IMR-90 (cell line): ENCODE measurements at regions not wholly inside any gene's neighbourhood (a gene's known extent, or its start where the extent isn't known, plus 50 kb on each side); places are given as distances from the start of the nearest gene placed in this dataset.

ENCODE experiments used
- ATAC-seq: fragments of 200-7000 bp; cut with Tn5 transposase; 2 replicates; pipeline ENCODE4 v1.9.1; 2020; ENCODE audit warnings: low read depth, mild to moderate bottlenecking, moderate library complexity
- BruUV-seq: library from RNA; stranded (reverse); fragments of 400-500 nt; replicated peaks from 2 replicates; lab custom pipeline; 2021; lab: Mats Ljungman, UMichigan
- CTCF ChIA-PET: fragments of 300-600 bp; formaldehyde crosslinking; extraction: SDS; loops from one replicate; lab custom pipeline; 2021; ENCODE audit warnings: antibody characterized with exemption; lab: Yijun Ruan, JAX
- POLR2A ChIA-PET: fragments of 300-600 bp; sonication (Branson Sonifier 250); formaldehyde crosslinking; loops from one replicate; lab custom pipeline; 2022; ENCODE audit warnings: antibody characterized with exemption; ENCODE audit not compliant: unreplicated experiment; lab: Charles Lee
- DNase-seq: peaks from one replicate; pipeline ENCODE4 v3.0.0; 2013
- H2AFZ ChIP-seq: replicated peaks from 2 replicates; pipeline ENCODE3; 2013; ENCODE audit warnings: low read length, mild to moderate bottlenecking; ENCODE audit not compliant: poor library complexity
- H2AK5ac ChIP-seq: 2 replicates; pipeline ENCODE4 v1.6.1; 2013; ENCODE audit warnings: low read depth, low read length, inconsistent platforms
- H2AK9ac ChIP-seq: replicated peaks from 2 replicates; pipeline ENCODE3; 2013; ENCODE audit warnings: mild to moderate bottlenecking, low read depth, low read length, moderate library complexity; ENCODE audit not compliant: poor library complexity
- H2BK120ac ChIP-seq: 2 replicates; pipeline ENCODE4 v1.6.1; 2013; ENCODE audit warnings: low read depth, low read length, inconsistent platforms
- H2BK15ac ChIP-seq: 3 replicates; pipeline ENCODE4 v1.6.1; 2013; ENCODE audit warnings: low read depth, low read length, inconsistent platforms
- H2BK20ac ChIP-seq: 2 replicates; pipeline ENCODE4 v1.6.1; 2013; ENCODE audit warnings: low read depth, mild to moderate bottlenecking, inconsistent platforms, low read length, moderate library complexity
- H2BK5ac ChIP-seq: 2 replicates; pipeline ENCODE4 v1.6.1; 2013; ENCODE audit warnings: mild to moderate bottlenecking, low read depth, low read length, inconsistent platforms; ENCODE audit not compliant: poor library complexity, severe bottlenecking
- H3K14ac ChIP-seq: replicated peaks from 2 replicates; pipeline ENCODE4 v1.6.1; 2013; ENCODE audit warnings: low read depth, low read length, inconsistent platforms
- H3K18ac ChIP-seq: 2 replicates; pipeline ENCODE4 v1.6.1; 2013; ENCODE audit warnings: low read depth, low read length, control low read depth
- H3K23ac ChIP-seq: 2 replicates; pipeline ENCODE4 v1.6.1; 2013; ENCODE audit warnings: low read depth, low read length, inconsistent platforms
- H3K27ac ChIP-seq: 2 replicates; pipeline ENCODE4 v1.5.1; 2013; ENCODE audit warnings: mild to moderate bottlenecking, control low read depth, low read length; ENCODE audit not compliant: insufficient read depth
- H3K27me3 ChIP-seq: 2 replicates; pipeline ENCODE4 v1.6.1; 2013; ENCODE audit warnings: low read length; ENCODE audit not compliant: control insufficient read depth, insufficient read depth
- H3K36me3 ChIP-seq: 2 replicates; pipeline ENCODE4 v1.6.1; 2013; ENCODE audit warnings: low read length, mixed read lengths; ENCODE audit not compliant: control insufficient read depth, insufficient read depth
- H3K4ac ChIP-seq: 2 replicates; pipeline ENCODE4 v1.6.1; 2013; ENCODE audit warnings: low read depth, low read length, inconsistent platforms
- H3K4me1 ChIP-seq: 2 replicates; pipeline ENCODE4 v1.6.1; 2013; ENCODE audit warnings: low read length, mixed read lengths; ENCODE audit not compliant: control insufficient read depth, insufficient read depth
- H3K4me2 ChIP-seq: 2 replicates; pipeline ENCODE4 v1.6.1; 2013; ENCODE audit warnings: low read depth, mild to moderate bottlenecking, control low read depth, low read length, moderate library complexity
- H3K4me3 ChIP-seq: 2 replicates; pipeline ENCODE4 v1.5.1; 2013; ENCODE audit warnings: low read depth, mild to moderate bottlenecking, control low read depth, low read length, moderate library complexity; ENCODE audit not compliant: insufficient read depth
- H3K56ac ChIP-seq: 2 replicates; pipeline ENCODE4 v1.6.1; 2013; ENCODE audit warnings: low read length, inconsistent platforms; ENCODE audit not compliant: insufficient read depth; ENCODE audit errors: extremely low read depth
- H3K79me1 ChIP-seq, 2 experiments: 2 replicates each; pipeline ENCODE4 v1.6.1; 2013; ENCODE audit warnings: low read length in 2 of 2, inconsistent platforms in 1 of 2, low read depth in 1 of 2
- H3K9ac ChIP-seq: 2 replicates; pipeline ENCODE4 v1.6.1; 2013; ENCODE audit warnings: low read depth, low read length, control low read depth
- H3K9me1 ChIP-seq: 2 replicates; pipeline ENCODE4 v1.6.1; 2013; ENCODE audit warnings: low read length, inconsistent platforms; ENCODE audit not compliant: insufficient read depth
- H3K9me3 ChIP-seq: 2 replicates; pipeline ENCODE4 v1.6.1; 2013; ENCODE audit warnings: low read length; ENCODE audit not compliant: control insufficient read depth, insufficient read depth
- H4K20me1 ChIP-seq: 2 replicates; pipeline ENCODE4 v1.6.1; 2013; ENCODE audit warnings: low read length, inconsistent platforms; ENCODE audit not compliant: insufficient read depth
- H4K5ac ChIP-seq: 2 replicates; pipeline ENCODE4 v1.6.1; 2013; ENCODE audit warnings: mild to moderate bottlenecking, low read depth, low read length, control low read depth
- H4K8ac ChIP-seq, 2 experiments: 2 replicates each; pipeline ENCODE4 v1.6.1; 2013; ENCODE audit warnings: low read depth in 2 of 2, low read length in 2 of 2, control low read depth in 1 of 2, inconsistent platforms in 1 of 2
- H4K91ac ChIP-seq: 2 replicates; pipeline ENCODE4 v1.6.1; 2013; ENCODE audit warnings: low read depth, low read length, inconsistent platforms; ENCODE audit not compliant: insufficient read depth
- BHLHE40 ChIP-seq: fragments of 150-350 bp; IDR thresholded peaks from 2 replicates; pipeline ENCODE4 v1.6.1; 2016; ENCODE audit warnings: mild to moderate bottlenecking, low read depth, low read length
- CEBPB ChIP-seq: IDR thresholded peaks from 2 replicates; pipeline ENCODE4 v1.6.1; 2012; ENCODE audit warnings: low read depth, low read length, improper control_type of control experiment
- CHD1 ChIP-seq: IDR thresholded peaks from 2 replicates; pipeline ENCODE4 v1.6.1; 2012; ENCODE audit warnings: low read depth, low read length, improper control_type of control experiment
- FOS ChIP-seq: fragments of 150-350 bp; IDR thresholded peaks from 2 replicates; pipeline ENCODE4 v1.6.1; 2016; ENCODE audit warnings: low read depth, low read length
- MAFK ChIP-seq: IDR thresholded peaks from 2 replicates; pipeline ENCODE4 v1.6.1; 2012; ENCODE audit warnings: low read depth, low read length, improper control_type of control experiment
- MAZ ChIP-seq: IDR thresholded peaks from 2 replicates; pipeline ENCODE4 v1.6.1; 2012; ENCODE audit warnings: low read depth, mild to moderate bottlenecking, low read length, improper control_type of control experiment, moderate library complexity, borderline replicate concordance
- MXI1 ChIP-seq: IDR thresholded peaks from 2 replicates; pipeline ENCODE4 v1.6.1; 2012; ENCODE audit warnings: low read depth, mild to moderate bottlenecking, low read length, moderate library complexity, borderline replicate concordance
- NFE2L2 ChIP-seq: fragments of 150-350 bp; IDR thresholded peaks from 2 replicates; pipeline ENCODE4 v1.6.1; 2016; ENCODE audit warnings: low read depth, mild to moderate bottlenecking, low read length
- POLR2A ChIP-seq: IDR thresholded peaks from 2 replicates; pipeline ENCODE4 v1.6.1; 2012; ENCODE audit warnings: mild to moderate bottlenecking, low read depth, low read length
- RAD21 ChIP-seq: IDR thresholded peaks from 2 replicates; pipeline ENCODE4 v1.6.1; 2012; ENCODE audit warnings: low read length, improper control_type of control experiment
- RCOR1 ChIP-seq: IDR thresholded peaks from 2 replicates; pipeline ENCODE4 v1.6.1; 2012; ENCODE audit warnings: mild to moderate bottlenecking, low read length, improper control_type of control experiment; ENCODE audit not compliant: insufficient replicate concordance
- RFX5 ChIP-seq: IDR thresholded peaks from 2 replicates; pipeline ENCODE4 v1.8.0; 2012; ENCODE audit warnings: low read depth, mild to moderate bottlenecking, low read length, moderate library complexity
- SMC3 ChIP-seq: fragments of 150-350 bp; IDR thresholded peaks from 2 replicates; pipeline ENCODE4 v1.6.1; 2016; ENCODE audit warnings: low read depth, mild to moderate bottlenecking, antibody characterized with exemption, low read length, moderate library complexity
- WGBS, 2 experiments: methylation state at CpG; one replicate each; pipeline versions ENCODE4 v1.1.5 to v1.1.7; 2013; ENCODE audit warnings: missing lambda C conversion rate in 2 of 2; ENCODE audit not compliant: insufficient read length in 1 of 2; ENCODE audit errors: extremely low coverage in 2 of 2; 5-methylcytosine and 5-hydroxymethylcytosine counted together
- dilution Hi-C: fragments of 300-500 bp; cut with HindIII; formaldehyde crosslinking; loops from one replicate; pipeline ENCODE4 v1.14.3; 2018; ENCODE audit warnings: low sequenced_read_pairs; ENCODE audit not compliant: unreplicated experiment
- in situ Hi-C: fragments of 300-500 bp; cut with MboI; formaldehyde crosslinking; loops from 3 replicates; pipeline ENCODE4 v1.14.3; 2019; ENCODE audit warnings: low sequenced_read_pairs, inconsistent platforms, mixed read lengths
- intact Hi-C: fragments of 100-400 bp; cut with micrococcal nuclease; formaldehyde crosslinking; loops from 2 replicates; pipeline ENCODE4 v1.10.0; 2022
- TF ChIP-seq, protein P1 (sequence below): fragments of 150-350 bp; IDR thresholded peaks from 2 replicates; pipeline ENCODE4 v1.6.1; 2016; ENCODE audit warnings: low read depth, mild to moderate bottlenecking, low read length, moderate library complexity, borderline replicate concordance
- TF ChIP-seq, protein P2 (sequence below): conservative IDR thresholded peaks from 2 replicates; pipeline ENCODE4 v1.5.1; 2012; ENCODE audit warnings: mild to moderate bottlenecking, low read depth, low read length, improper control_type of control experiment
- TF ChIP-seq, protein P3 (sequence below): fragments of 150-350 bp; IDR thresholded peaks from 2 replicates; pipeline ENCODE4 v1.6.1; 2017; ENCODE audit warnings: mild to moderate bottlenecking, antibody characterized with exemption, low read length, low read depth

DNA sequence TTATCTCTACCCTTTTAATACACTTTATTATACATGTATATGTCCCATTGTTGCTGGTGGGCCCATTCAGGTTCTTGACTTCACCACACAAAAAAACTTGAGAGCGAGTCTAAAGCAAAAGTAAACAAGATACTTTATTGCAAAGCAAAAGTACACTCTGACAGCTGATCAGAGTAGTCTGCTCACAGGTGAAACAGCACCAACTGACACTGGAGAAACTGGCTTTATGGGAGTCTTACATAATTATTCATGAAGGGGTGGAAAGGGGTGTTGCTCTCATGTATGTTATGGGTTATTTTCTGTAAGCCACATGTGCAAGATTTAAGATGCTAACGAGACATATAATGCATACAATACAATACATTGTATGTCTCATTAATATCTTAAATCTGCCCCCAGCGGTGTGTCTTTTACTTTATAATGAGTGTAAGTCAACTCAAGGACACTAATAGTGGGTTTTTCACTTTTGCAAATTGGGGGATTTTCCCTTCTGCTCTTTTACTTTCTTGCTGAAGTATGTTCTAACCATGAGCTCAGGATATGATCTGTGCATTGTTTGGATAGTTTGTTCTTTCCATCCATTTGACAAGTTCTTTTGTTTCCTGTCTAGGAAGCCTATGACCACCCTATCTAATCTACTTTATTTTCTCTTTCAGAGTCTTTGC lies 256.1 kb upstream of the ITM2A start:
- no peak overlapping the region for H3K4me2 ChIP-seq
- no CpG with 5 or more reads among the region's 3 CpGs for WGBS, 2 experiments
- no peak overlapping the region for H2AK5ac ChIP-seq
- no peak overlapping the region for H2AFZ ChIP-seq
- H2BK15ac ChIP-seq = no peak overlapping the region
- no peak overlapping the region for H3K23ac ChIP-seq
- no peaks in the 10 kb centered on the region for H3K4me1 ChIP-seq
- H3K9me1 ChIP-seq = no peaks in the 10 kb centered on the region
- no peaks in the 10 kb centered on the region for H3K79me1 ChIP-seq
- no peak overlapping the region for H4K8ac ChIP-seq
- in situ Hi-C loops (no loop called here), intact Hi-C loops (no loop called here), dilution Hi-C loops (no loop called here)
- no peak overlapping the region for H3K18ac ChIP-seq
- no peak overlapping the region for H3K56ac ChIP-seq
- H4K20me1 ChIP-seq = no peaks in the 10 kb centered on the region
- no peaks in the 10 kb centered on the region for H3K27me3 ChIP-seq
- no peak overlapping the region for H2BK120ac ChIP-seq
- no peaks in the 10 kb centered on the region for H3K36me3 ChIP-seq
- ChIA-PET POLR2A (no interaction called here), CTCF (no interaction called here)
- H3K4me3 ChIP-seq = no peak overlapping the region
- no peak for TF ChIP-seq SMC3
- no peak for TF ChIP-seq BHLHE40
- no peak for TF ChIP-seq RFX5
- TF ChIP-seq, protein P1, sequence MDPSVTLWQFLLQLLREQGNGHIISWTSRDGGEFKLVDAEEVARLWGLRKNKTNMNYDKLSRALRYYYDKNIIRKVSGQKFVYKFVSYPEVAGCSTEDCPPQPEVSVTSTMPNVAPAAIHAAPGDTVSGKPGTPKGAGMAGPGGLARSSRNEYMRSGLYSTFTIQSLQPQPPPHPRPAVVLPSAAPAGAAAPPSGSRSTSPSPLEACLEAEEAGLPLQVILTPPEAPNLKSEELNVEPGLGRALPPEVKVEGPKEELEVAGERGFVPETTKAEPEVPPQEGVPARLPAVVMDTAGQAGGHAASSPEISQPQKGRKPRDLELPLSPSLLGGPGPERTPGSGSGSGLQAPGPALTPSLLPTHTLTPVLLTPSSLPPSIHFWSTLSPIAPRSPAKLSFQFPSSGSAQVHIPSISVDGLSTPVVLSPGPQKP = no peak
- TF ChIP-seq RCOR1 = no peak
- no peak for TF ChIP-seq MAZ
- no peak for TF ChIP-seq MXI1
- TF ChIP-seq RAD21 = no peak
- TF ChIP-seq NFE2L2 = no peak
- TF ChIP-seq MAFK = no peak
- TF ChIP-seq FOS = no peak
- TF ChIP-seq CHD1 = no peak
- TF ChIP-seq, protein P2, sequence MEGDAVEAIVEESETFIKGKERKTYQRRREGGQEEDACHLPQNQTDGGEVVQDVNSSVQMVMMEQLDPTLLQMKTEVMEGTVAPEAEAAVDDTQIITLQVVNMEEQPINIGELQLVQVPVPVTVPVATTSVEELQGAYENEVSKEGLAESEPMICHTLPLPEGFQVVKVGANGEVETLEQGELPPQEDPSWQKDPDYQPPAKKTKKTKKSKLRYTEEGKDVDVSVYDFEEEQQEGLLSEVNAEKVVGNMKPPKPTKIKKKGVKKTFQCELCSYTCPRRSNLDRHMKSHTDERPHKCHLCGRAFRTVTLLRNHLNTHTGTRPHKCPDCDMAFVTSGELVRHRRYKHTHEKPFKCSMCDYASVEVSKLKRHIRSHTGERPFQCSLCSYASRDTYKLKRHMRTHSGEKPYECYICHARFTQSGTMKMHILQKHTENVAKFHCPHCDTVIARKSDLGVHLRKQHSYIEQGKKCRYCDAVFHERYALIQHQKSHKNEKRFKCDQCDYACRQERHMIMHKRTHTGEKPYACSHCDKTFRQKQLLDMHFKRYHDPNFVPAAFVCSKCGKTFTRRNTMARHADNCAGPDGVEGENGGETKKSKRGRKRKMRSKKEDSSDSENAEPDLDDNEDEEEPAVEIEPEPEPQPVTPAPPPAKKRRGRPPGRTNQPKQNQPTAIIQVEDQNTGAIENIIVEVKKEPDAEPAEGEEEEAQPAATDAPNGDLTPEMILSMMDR = no peak
- no peak for TF ChIP-seq CEBPB
- no peak for TF ChIP-seq POLR2A
- TF ChIP-seq, protein P3, sequence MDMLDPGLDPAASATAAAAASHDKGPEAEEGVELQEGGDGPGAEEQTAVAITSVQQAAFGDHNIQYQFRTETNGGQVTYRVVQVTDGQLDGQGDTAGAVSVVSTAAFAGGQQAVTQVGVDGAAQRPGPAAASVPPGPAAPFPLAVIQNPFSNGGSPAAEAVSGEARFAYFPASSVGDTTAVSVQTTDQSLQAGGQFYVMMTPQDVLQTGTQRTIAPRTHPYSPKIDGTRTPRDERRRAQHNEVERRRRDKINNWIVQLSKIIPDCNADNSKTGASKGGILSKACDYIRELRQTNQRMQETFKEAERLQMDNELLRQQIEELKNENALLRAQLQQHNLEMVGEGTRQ = no peak
- no peak for DNase-seq
- no peaks in the 10 kb centered on the region for H3K9me3 ChIP-seq
- no peak overlapping the region for H3K27ac ChIP-seq
- ATAC-seq = no peak
- H2BK20ac ChIP-seq = no peak overlapping the region
- no peak overlapping the region for H2BK5ac ChIP-seq
- no peak overlapping the region for H3K14ac ChIP-seq
- no TSS peak for BruUV-seq
- H3K4ac ChIP-seq = no peak overlapping the region
- H4K91ac ChIP-seq = no peak overlapping the region
- H3K9ac ChIP-seq = no peak overlapping the region
- H2AK9ac ChIP-seq = no peak overlapping the region
- no peak overlapping the region for H4K5ac ChIP-seq
